ENCODE measurements at regions not wholly inside any gene's neighbourhood (a gene's known extent, or its start where the extent isn't known, plus 50 kb on each side); places are given as distances from the start of the nearest gene placed in this dataset.
"Not testable (repeated sequence)": the region's sequence is repeated elsewhere in the genome, so short reads cannot be mapped to it uniquely, and the experiment has no call there.

GRCh38 chr4:30116401-30116800, 603.8 kb upstream of the PCDH7 start:
- no peak for DNase-seq (ENCODE audit: extremely low spot score, insufficient read length, low read depth)
- FAIRE-seq: no peak

GRCh38 chr4:30117433-30117832, 602.7 kb upstream of the PCDH7 start:
- FAIRE-seq (no peak), DNase-seq (ENCODE audit: extremely low spot score, insufficient read length, low read depth) (no peak)

- FAIRE-seq (no peak), DNase-seq (ENCODE audit: extremely low spot score, insufficient read length, low read depth) (no peak)
These were observed 597.5 kb upstream of the PCDH7 start for GRCh38 chr4:30122711-30123110.

GRCh38 chr4:30124621-30125020, 595.5 kb upstream of the PCDH7 start:
- not testable (repeated sequence) for DNase-seq (ENCODE audit: extremely low spot score, insufficient read length, low read depth); FAIRE-seq

- FAIRE-seq (no peak), DNase-seq (ENCODE audit: extremely low spot score, insufficient read length, low read depth) (no peak)
These were observed 594.3 kb upstream of the PCDH7 start for GRCh38 chr4:30125868-30126267.

- FAIRE-seq (no peak), DNase-seq (ENCODE audit: extremely low spot score, insufficient read length, low read depth) (no peak)
These were observed 593.8 kb upstream of the PCDH7 start for GRCh38 chr4:30126351-30126750.

GRCh38 chr4:30148828-30149227, 571.3 kb upstream of the PCDH7 start:
- DNase-seq (ENCODE audit: extremely low spot score, insufficient read length, low read depth); FAIRE-seq: not testable (repeated sequence)

GRCh38 chr4:30149539-30149938, 570.6 kb upstream of the PCDH7 start:
- FAIRE-seq; DNase-seq (ENCODE audit: extremely low spot score, insufficient read length, low read depth): not testable (repeated sequence)

- no peak for FAIRE-seq
- DNase-seq (ENCODE audit: extremely low spot score, insufficient read length, low read depth): no peak
These were observed 566.7 kb upstream of the PCDH7 start for GRCh38 chr4:30153427-30153826.

GRCh38 chr4:30160140-30160539, 560.0 kb upstream of the PCDH7 start:
- DNase-seq (ENCODE audit: extremely low spot score, insufficient read length, low read depth): no peak

GRCh38 chr4:30172416-30172815, 547.8 kb upstream of the PCDH7 start:
- DNase-seq (ENCODE audit: extremely low spot score, insufficient read length, low read depth) (no peak), FAIRE-seq (no peak)

More at GRCh38 chr4:30160140-30160539, 560.0 kb upstream of the PCDH7 start:
- FAIRE-seq: no peak

GRCh38 chr4:30181512-30181911, 538.7 kb upstream of the PCDH7 start:
- DNase-seq (ENCODE audit: extremely low spot score, insufficient read length, low read depth) (no peak), FAIRE-seq (no peak)

- no peak for DNase-seq (ENCODE audit: extremely low spot score, insufficient read length, low read depth)
These were observed 538.3 kb upstream of the PCDH7 start for GRCh38 chr4:30181918-30182317.

GRCh38 chr4:30182786-30183185, 537.4 kb upstream of the PCDH7 start:
- FAIRE-seq: no peak

More at GRCh38 chr4:30181918-30182317, 538.3 kb upstream of the PCDH7 start:
- no peak for FAIRE-seq

GRCh38 chr4:30191902-30192301, 528.3 kb upstream of the PCDH7 start:
- FAIRE-seq (no peak), DNase-seq (ENCODE audit: extremely low spot score, insufficient read length, low read depth) (no peak)

More at GRCh38 chr4:30182786-30183185, 537.4 kb upstream of the PCDH7 start:
- DNase-seq (ENCODE audit: extremely low spot score, insufficient read length, low read depth): no peak

- FAIRE-seq (no peak), DNase-seq (ENCODE audit: extremely low spot score, insufficient read length, low read depth) (no peak)
These were observed 512.8 kb upstream of the PCDH7 start for GRCh38 chr4:30207389-30207788.

- DNase-seq (ENCODE audit: extremely low spot score, insufficient read length, low read depth) (no peak), FAIRE-seq (no peak)
These were observed 511.3 kb upstream of the PCDH7 start for GRCh38 chr4:30208731-30209435.

GRCh38 chr4:30215973-30216372, 504.2 kb upstream of the PCDH7 start:
- FAIRE-seq: not testable (repeated sequence)

GRCh38 chr4:30245140-30245539, 475.0 kb upstream of the PCDH7 start:
- FAIRE-seq: no peak
- DNase-seq (ENCODE audit: extremely low spot score, insufficient read length, low read depth): no peak

More at GRCh38 chr4:30215973-30216372, 504.2 kb upstream of the PCDH7 start:
- not testable (repeated sequence) for DNase-seq (ENCODE audit: extremely low spot score, insufficient read length, low read depth)

- no peak for FAIRE-seq
These were observed 463.9 kb upstream of the PCDH7 start for GRCh38 chr4:30256116-30256832.

GRCh38 chr4:30258949-30259348, 461.2 kb upstream of the PCDH7 start:
- DNase-seq (ENCODE audit: extremely low spot score, insufficient read length, low read depth) (no peak), FAIRE-seq (no peak)

More at GRCh38 chr4:30256116-30256832, 463.9 kb upstream of the PCDH7 start:
- DNase-seq (ENCODE audit: extremely low spot score, insufficient read length, low read depth): no peak
